ENCODE measurements at regions not wholly inside any gene's neighbourhood (a gene's known extent, or its start where the extent isn't known, plus 50 kb on each side); places are given as distances from the start of the nearest gene placed in this dataset.
"Not testable (repeated sequence)": the region's sequence is repeated elsewhere in the genome, so short reads cannot be mapped to it uniquely, and the experiment has no call there.

DNA sequence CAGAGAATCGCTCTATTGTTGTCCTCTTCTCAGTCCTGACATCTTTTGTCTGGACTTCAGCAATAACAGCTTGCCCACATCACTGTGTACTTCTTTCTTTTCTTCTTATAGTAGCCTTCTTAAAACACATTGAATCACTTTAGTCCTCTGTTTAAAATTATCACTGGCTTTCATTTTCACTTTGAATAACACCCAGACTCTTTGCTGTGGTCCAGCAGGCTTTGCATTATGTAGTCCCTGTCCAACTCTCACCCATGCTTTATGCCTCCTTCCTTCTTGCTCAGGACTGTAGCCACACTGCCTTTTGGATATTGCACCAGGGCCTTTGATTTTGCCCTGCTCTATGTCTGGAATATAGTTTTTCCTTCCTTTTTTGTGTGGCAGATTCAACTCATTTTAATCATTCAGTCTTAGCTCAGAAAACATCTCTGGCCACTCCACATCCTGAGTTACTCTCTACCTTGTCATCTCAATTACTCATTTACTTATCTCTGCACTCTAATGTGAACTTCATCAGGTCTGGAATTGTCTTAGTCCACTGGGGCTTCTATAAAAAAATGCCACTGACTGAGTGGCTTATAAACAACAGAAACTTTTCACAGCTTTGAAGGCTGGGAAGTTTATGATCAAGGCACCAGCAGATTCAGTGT lies 168.2 kb downstream of the C4orf33 start:
- TF ChIP-seq, protein P1, sequence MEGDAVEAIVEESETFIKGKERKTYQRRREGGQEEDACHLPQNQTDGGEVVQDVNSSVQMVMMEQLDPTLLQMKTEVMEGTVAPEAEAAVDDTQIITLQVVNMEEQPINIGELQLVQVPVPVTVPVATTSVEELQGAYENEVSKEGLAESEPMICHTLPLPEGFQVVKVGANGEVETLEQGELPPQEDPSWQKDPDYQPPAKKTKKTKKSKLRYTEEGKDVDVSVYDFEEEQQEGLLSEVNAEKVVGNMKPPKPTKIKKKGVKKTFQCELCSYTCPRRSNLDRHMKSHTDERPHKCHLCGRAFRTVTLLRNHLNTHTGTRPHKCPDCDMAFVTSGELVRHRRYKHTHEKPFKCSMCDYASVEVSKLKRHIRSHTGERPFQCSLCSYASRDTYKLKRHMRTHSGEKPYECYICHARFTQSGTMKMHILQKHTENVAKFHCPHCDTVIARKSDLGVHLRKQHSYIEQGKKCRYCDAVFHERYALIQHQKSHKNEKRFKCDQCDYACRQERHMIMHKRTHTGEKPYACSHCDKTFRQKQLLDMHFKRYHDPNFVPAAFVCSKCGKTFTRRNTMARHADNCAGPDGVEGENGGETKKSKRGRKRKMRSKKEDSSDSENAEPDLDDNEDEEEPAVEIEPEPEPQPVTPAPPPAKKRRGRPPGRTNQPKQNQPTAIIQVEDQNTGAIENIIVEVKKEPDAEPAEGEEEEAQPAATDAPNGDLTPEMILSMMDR (IDR thresholded peaks at IDR 0.05; ENCODE audit: insufficient read depth, low read length) = no peak
- H3K4me3 ChIP-seq (ENCODE audit: low read depth, low read length) = no peak overlapping the region
- no peak for DNase-seq (ENCODE audit: low read depth)

DNA sequence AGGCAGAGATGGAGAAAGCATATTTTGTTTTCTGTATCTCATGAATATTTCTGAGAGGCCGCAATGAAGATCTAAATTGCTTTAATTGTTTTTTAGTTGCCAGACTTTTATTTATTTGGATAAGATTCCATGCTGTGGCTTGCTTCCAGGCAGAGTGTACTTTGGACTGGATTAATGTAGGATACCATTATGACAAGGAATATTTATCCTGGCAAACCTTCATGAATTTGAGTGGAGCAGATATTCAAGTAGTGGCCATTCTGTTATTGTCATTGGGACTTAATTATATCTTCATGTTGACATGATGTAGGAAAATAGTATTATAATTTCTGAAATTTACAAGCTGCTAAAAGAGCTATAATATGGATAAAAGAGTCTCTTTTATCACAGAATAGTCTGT lies 182.9 kb downstream of the C4orf33 start:
- no peak overlapping the region for H3K4me3 ChIP-seq (ENCODE audit: low read depth, low read length)
- DNase-seq (ENCODE audit: low read depth) = no peak
- TF ChIP-seq, protein P1 (IDR thresholded peaks at IDR 0.05; ENCODE audit: insufficient read depth, low read length) = no peak

DNA sequence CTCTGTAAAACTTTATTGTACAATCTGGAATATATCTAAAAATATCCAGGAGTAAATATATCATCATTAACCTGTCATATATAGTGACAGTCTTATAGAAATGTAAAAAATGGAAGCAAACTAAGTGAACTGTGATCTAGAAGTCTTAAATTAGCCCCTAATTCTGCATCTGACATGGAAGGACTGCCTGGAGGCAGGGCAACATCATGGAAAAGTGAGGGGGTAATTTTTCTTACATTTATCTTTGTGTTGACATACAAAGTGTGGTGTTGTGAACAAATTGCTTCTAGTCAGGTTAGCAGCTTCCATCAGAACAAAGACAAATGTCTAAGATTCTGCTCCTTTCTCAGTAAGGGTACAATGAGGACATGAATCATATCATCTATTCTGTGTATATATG lies 186.3 kb downstream of the C4orf33 start:
- DNase-seq (ENCODE audit: low read depth) = no peak
- TF ChIP-seq, protein P1 (IDR thresholded peaks at IDR 0.05; ENCODE audit: insufficient read depth, low read length) = no peak
- no peak overlapping the region for H3K4me3 ChIP-seq (ENCODE audit: low read depth, low read length)

DNA sequence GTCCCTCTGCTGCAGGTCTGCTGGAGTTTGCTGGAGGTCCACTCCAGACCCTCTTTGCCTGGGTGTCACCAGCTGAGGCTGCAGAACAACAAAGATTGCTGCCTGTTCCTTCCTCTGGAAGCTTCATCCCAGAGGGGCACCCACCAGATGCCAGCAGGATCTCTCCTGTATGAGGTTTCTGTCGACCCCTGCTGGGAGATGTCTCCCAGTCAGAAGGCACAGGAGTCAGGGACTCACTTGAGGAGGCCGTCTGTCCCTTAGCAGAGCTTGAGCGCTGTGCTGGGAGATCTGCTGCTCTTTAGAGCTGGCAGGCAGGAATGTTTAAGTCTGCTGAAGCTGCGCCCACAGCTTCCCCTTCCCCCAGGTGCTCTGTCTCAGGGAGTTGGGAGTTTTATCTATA lies 196.2 kb downstream of the C4orf33 start:
- not testable (repeated sequence) for DNase-seq (ENCODE audit: low read depth)

DNA sequence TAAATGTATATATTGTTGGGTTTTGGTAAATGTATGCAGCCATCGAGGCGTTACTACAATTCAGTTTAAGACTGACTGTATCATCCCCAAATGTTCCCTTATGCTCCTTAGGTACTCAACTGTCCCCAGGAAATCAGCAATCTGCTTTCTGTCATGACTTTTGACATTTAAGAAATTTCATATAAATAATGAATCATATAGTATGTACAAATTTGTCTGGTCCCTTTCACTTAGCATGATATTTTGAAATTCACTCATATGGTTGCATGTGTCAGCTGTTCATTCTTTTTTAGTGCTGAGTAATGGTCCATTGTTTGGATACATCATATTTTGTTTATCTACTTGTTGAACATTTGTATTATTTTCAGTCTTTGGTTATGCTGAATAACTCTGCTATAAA lies 218.8 kb downstream of the C4orf33 start:
- TF ChIP-seq, protein P1 (IDR thresholded peaks at IDR 0.05; ENCODE audit: insufficient read depth, low read length) = no peak
- no peak for DNase-seq (ENCODE audit: low read depth)
- no peak overlapping the region for H3K4me3 ChIP-seq (ENCODE audit: low read depth, low read length)

More for the DNA sequence above, 196.2 kb downstream of the C4orf33 start:
- not testable (repeated sequence) for H3K4me3 ChIP-seq (ENCODE audit: low read depth, low read length)

DNA sequence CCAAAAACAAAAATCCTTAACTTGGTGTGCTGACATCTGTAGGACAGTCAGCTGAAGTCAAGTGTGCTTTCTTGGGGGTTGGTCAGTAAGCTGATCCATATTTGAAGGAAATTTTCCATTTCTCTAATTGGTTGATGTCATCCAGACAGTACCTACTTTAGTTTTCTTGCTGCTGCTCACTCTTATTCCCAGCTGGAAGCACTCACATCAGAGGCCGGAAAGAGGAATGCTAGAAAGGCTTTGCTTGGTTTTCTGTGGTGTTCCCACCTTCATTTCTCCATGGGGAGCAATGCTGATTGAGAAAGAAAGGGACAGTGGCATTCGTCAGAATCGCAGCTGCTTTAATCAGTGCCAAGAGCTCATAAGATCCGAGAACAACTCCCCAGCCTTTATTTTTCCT lies 227.0 kb downstream of the C4orf33 start:
- no peak overlapping the region for H3K4me3 ChIP-seq (ENCODE audit: low read depth, low read length)
- TF ChIP-seq, protein P1 (IDR thresholded peaks at IDR 0.05; ENCODE audit: insufficient read depth, low read length) = no peak

DNA sequence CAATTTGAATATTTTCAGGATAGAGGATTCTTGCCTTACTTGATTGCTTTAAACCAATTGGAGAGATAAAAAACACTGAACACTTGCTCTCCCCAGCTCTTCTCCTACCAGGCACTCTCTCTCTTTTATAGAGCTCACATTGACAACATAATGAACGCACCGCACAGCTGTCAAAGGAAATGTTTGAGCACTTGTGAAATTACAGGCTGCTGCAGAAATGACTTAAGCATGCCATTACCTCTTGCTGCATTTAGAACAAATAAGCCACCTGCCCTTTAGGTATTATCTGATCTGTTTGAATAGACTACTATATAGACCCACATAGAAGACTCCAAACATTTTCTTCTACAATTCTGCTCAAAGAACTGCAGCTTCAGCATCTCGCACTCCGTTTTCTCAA lies 227.7 kb downstream of the C4orf33 start:
- TF ChIP-seq, protein P1 (IDR thresholded peaks at IDR 0.05; ENCODE audit: insufficient read depth, low read length) = no peak
- no peak for DNase-seq (ENCODE audit: low read depth)
- no peak overlapping the region for H3K4me3 ChIP-seq (ENCODE audit: low read depth, low read length)

More for the DNA sequence above, 227.0 kb downstream of the C4orf33 start:
- no peak for DNase-seq (ENCODE audit: low read depth)
